NCI-H748 (cell line): ENCODE measurements at regions not wholly inside any gene's neighbourhood (a gene's known extent, or its start where the extent isn't known, plus 50 kb on each side); places are given as distances from the start of the nearest gene placed in this dataset.
"Not testable (repeated sequence)": the region's sequence is repeated elsewhere in the genome, so short reads cannot be mapped to it uniquely, and the experiment has no call there.

Source experiments
- DNase-seq: peaks from one replicate; lab custom pipeline; 2025; ENCODE audit not compliant: unreplicated experiment; lab: John Stamatoyannopoulos, UW

- DNase-seq = no peak
Observed at GRCh38 chr1:214141486-214141885, 139.5 kb upstream of the SMYD2 start.

- DNase-seq = no peak
Observed at GRCh38 chr1:214143006-214143992, 137.7 kb upstream of the SMYD2 start.

GRCh38 chr1:214144521-214144920 lies 136.4 kb upstream of the SMYD2 start:
- not testable (repeated sequence) for DNase-seq

- peak; percentile 9 for DNase-seq
Observed at GRCh38 chr1:214146523-214146922, 134.4 kb upstream of the SMYD2 start.

- no peak for DNase-seq
Observed at GRCh38 chr1:214154596-214155292, 126.2 kb upstream of the SMYD2 start.

- DNase-seq = no peak
Observed at GRCh38 chr1:214155987-214156625, 124.9 kb upstream of the SMYD2 start.

- DNase-seq = no peak
Observed at GRCh38 chr1:214164173-214164572, 116.8 kb upstream of the SMYD2 start.

GRCh38 chr1:214165850-214166374 lies 115.0 kb upstream of the SMYD2 start:
- DNase-seq = no peak

- no peak for DNase-seq
Observed at GRCh38 chr1:214174508-214175199, 106.3 kb upstream of the SMYD2 start.

GRCh38 chr1:214178102-214178501 lies 102.9 kb upstream of the SMYD2 start:
- DNase-seq = no peak

- no peak for DNase-seq
Observed at GRCh38 chr1:214184992-214185391, 96.0 kb upstream of the SMYD2 start.

- peak; percentile 5 for DNase-seq
Observed at GRCh38 chr1:214186103-214186824, 94.7 kb upstream of the SMYD2 start.

- peak; percentile 77 for DNase-seq
Observed at GRCh38 chr1:214187121-214187900, 93.6 kb upstream of the SMYD2 start.

GRCh38 chr1:214187933-214188332 lies 93.0 kb upstream of the SMYD2 start:
- DNase-seq = no peak

GRCh38 chr1:214188835-214189234 lies 92.1 kb upstream of the SMYD2 start:
- no peak for DNase-seq

GRCh38 chr1:214192825-214193643 lies 87.9 kb upstream of the SMYD2 start:
- no peak for DNase-seq

- no peak for DNase-seq
Observed at GRCh38 chr1:214193691-214194090, 87.3 kb upstream of the SMYD2 start.

GRCh38 chr1:214198571-214198970 lies 82.4 kb upstream of the SMYD2 start:
- DNase-seq = no peak
